DND-41 (cell line): ENCODE measurements at regions not wholly inside any gene's neighbourhood (a gene's known extent, or its start where the extent isn't known, plus 50 kb on each side); places are given as distances from the start of the nearest gene placed in this dataset.

Source experiments
- EZH2 ChIP-seq: IDR thresholded peaks from 3 replicates; pipeline ENCODE4 v1.6.1; 2012; ENCODE audit warnings: borderline replicate concordance, low read depth, mild to moderate bottlenecking, moderate library complexity, low read length, inconsistent platforms; ENCODE audit not compliant: severe bottlenecking
- TF ChIP-seq, protein P1 (sequence below): IDR thresholded peaks from 2 replicates; pipeline ENCODE4 v1.5.1; 2012; ENCODE audit warnings: borderline replicate concordance, low read length, moderate library complexity, mild to moderate bottlenecking; ENCODE audit not compliant: poor library complexity, severe bottlenecking; ENCODE audit errors: extremely low read depth

- TF ChIP-seq, protein P1, sequence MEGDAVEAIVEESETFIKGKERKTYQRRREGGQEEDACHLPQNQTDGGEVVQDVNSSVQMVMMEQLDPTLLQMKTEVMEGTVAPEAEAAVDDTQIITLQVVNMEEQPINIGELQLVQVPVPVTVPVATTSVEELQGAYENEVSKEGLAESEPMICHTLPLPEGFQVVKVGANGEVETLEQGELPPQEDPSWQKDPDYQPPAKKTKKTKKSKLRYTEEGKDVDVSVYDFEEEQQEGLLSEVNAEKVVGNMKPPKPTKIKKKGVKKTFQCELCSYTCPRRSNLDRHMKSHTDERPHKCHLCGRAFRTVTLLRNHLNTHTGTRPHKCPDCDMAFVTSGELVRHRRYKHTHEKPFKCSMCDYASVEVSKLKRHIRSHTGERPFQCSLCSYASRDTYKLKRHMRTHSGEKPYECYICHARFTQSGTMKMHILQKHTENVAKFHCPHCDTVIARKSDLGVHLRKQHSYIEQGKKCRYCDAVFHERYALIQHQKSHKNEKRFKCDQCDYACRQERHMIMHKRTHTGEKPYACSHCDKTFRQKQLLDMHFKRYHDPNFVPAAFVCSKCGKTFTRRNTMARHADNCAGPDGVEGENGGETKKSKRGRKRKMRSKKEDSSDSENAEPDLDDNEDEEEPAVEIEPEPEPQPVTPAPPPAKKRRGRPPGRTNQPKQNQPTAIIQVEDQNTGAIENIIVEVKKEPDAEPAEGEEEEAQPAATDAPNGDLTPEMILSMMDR, result no peak
- no peak for TF ChIP-seq EZH2
These were observed 56.0 kb upstream of the KAT6B start for GRCh38 chr10:74770400-74770799.
